Tibial artery (tissue), 4 donors: ENCODE measurements at regions not wholly inside any gene's neighbourhood (a gene's known extent, or its start where the extent isn't known, plus 50 kb on each side); places are given as distances from the start of the nearest gene placed in this dataset.
"Not testable (repeated sequence)": the region's sequence is repeated elsewhere in the genome, so short reads cannot be mapped to it uniquely, and the experiment has no call there.

Source experiments
- DNase-seq, 2 donors: peaks; one replicate each; pipeline ENCODE4 v3.0.0-alpha.2; 2019
- H3K27ac ChIP-seq, 2 donors: fragments of 200-600 bp; sonication (generic) in 1 of 2; 1 replicate in 1 of 2; 2 replicates in 1 of 2; pipeline ENCODE4 v1.5.1; 2018 to 2019; ENCODE audit warnings: mild to moderate bottlenecking in 1 of 2
- H3K27me3 ChIP-seq, 2 donors: fragments of 200-600 bp; sonication (generic) in 1 of 2; one replicate each; pipeline versions ENCODE4 v1.5.1 to v1.6.0; 2016 to 2019
- H3K36me3 ChIP-seq, 3 donors: fragments of 200-600 bp; sonication (generic) in 2 of 3; one replicate each; pipeline ENCODE4 v1.5.1; 2016 to 2019; ENCODE audit warnings: mild to moderate bottlenecking in 2 of 3
- H3K4me1 ChIP-seq, 4 donors: fragments of 200-600 bp; sonication (generic) in 2 of 4; 1 replicate in 3 of 4; 2 replicates in 1 of 4; pipeline ENCODE4 v1.5.1; 2016 to 2019
- H3K4me3 ChIP-seq, 2 donors: fragments of 200-600 bp; sonication (generic) in 1 of 2; 1 replicate in 1 of 2; 2 replicates in 1 of 2; pipeline ENCODE4 v1.5.1; 2018 to 2019; ENCODE audit warnings: mild to moderate bottlenecking in 2 of 2
- H3K9me3 ChIP-seq, 3 donors: fragments of 200-600 bp; sonication (generic) in 1 of 3; one replicate each; pipeline ENCODE4 v1.5.1; 2016 to 2019
- intact Hi-C: fragments of 100-400 bp; cut with DNase I; formaldehyde crosslinking; loops from one replicate; pipeline ENCODE4 v1.15.0; 2023; ENCODE audit warnings: low total_unique reads
- TF ChIP-seq, protein P1 (sequence below), 2 experiments: fragments of 200-600 bp in 1 of 2; fragments of 450-650 bp in 1 of 2; IDR thresholded peaks; one replicate each; pipeline ENCODE4 v1.5.1; 2017 to 2019; ENCODE audit warnings: antibody characterized with exemption in 2 of 2, mild to moderate bottlenecking in 1 of 2, moderate library complexity in 1 of 2

DNA sequence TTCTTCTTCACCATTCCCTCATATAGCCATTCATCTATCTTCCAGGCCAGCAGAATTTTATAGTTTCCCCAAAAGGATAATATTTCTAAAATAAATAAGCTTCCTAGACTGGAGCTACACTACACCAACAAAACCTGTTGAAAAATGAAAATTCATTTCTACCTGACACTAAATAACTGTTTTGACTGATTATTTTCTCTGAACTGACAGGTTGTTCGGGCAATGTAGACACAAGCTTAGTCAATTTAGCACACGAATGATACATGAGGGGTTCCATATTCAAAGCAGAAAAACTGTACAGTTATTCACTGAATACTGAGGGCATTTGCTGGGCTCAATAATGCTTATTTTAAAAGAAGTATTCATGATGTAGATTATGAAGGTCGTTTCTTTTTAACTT, 589.7 kb downstream of the LIG4 start:
- intact Hi-C loops, result no loop called here
- Histone ChIP-seq H3K27me3 (no peaks in the 10 kb centered on the region), H3K4me1 (no peaks in the 10 kb centered on the region), H3K9me3 (no peaks in the 10 kb centered on the region), H3K36me3 (no peaks in the 10 kb centered on the region), H3K27ac (no peak overlapping the region), H3K4me3 (no peak overlapping the region)
- no peak for DNase-seq
- TF ChIP-seq, protein P1, sequence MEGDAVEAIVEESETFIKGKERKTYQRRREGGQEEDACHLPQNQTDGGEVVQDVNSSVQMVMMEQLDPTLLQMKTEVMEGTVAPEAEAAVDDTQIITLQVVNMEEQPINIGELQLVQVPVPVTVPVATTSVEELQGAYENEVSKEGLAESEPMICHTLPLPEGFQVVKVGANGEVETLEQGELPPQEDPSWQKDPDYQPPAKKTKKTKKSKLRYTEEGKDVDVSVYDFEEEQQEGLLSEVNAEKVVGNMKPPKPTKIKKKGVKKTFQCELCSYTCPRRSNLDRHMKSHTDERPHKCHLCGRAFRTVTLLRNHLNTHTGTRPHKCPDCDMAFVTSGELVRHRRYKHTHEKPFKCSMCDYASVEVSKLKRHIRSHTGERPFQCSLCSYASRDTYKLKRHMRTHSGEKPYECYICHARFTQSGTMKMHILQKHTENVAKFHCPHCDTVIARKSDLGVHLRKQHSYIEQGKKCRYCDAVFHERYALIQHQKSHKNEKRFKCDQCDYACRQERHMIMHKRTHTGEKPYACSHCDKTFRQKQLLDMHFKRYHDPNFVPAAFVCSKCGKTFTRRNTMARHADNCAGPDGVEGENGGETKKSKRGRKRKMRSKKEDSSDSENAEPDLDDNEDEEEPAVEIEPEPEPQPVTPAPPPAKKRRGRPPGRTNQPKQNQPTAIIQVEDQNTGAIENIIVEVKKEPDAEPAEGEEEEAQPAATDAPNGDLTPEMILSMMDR (IDR thresholded peaks at IDR 0.05), result no peak

DNA sequence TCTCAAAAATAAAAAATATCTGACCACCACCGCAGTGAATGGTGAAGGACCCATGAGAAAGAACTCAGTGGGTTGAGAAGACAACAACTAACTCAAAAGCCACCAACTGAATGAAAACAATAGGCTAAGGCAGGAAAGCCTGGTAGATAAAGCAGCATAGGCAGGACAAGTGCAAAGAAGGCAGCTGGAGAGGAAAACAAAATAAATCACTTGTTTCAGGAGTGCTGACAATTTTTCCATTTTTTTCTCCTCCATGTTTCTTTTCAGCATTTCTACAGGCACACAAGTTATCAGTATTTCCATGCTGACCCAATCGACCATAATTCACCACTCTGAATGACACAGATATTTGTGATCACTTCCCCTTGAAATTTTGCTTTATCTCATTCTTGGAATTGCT, 597.8 kb downstream of the LIG4 start:
- Histone ChIP-seq H3K4me1 (no peaks in the 10 kb centered on the region), H3K27me3 (no peaks in the 10 kb centered on the region), H3K4me3 (no peak overlapping the region), H3K27ac (no peak overlapping the region), H3K36me3 (no peaks in the 10 kb centered on the region), H3K9me3 (no peaks in the 10 kb centered on the region)
- no peak for DNase-seq
- TF ChIP-seq, protein P1 (IDR thresholded peaks at IDR 0.05), result no peak
- intact Hi-C loops, result no loop called here

DNA sequence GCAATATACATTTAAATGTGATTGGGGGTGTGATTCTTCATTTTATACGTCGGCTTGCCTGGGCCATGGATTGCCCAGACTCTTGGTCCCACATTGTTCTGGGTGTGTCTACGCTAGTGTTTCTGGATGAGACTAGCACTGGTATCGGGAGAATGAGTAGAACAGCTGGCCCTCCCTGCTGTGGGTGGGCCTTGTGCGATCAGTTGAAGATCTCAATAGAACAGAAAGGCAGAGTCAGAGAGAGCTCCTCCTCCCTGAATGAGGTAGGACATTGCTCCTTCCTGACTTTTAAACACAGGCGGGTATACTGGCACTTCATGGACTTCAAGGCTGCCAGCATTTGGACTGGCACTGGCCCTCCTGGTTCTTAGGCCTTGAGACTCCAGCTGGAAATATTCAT, 603.0 kb downstream of the LIG4 start:
- Histone ChIP-seq H3K36me3 (no peaks in the 10 kb centered on the region), H3K4me3 (no peak overlapping the region), H3K9me3 (no peaks in the 10 kb centered on the region), H3K27me3 (no peaks in the 10 kb centered on the region), H3K27ac (no peak overlapping the region), H3K4me1 (no peaks in the 10 kb centered on the region)
- intact Hi-C loops, result no loop called here
- TF ChIP-seq, protein P1 (IDR thresholded peaks at IDR 0.05), result no peak
- no peak for DNase-seq

DNA sequence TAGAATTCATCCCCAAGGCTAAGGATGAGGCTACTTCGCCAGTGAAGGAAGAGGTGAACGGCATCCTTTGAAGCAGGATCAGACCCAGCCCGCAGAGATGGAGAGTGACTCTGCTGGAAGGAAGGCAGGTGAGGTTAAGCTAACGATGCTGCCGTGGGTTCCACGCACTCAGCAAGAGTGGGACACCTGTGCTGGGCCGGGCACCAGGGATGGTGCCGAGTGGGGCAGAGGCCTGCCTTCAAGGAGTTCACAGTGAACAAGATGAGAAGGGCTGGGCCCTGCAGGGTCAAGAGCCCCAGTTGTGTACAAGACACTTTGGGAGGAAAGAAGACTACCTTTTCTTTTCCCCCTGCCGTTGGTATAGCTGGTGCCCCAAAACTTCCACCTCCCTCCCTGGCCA, 606.6 kb downstream of the LIG4 start:
- TF ChIP-seq, protein P1 (IDR thresholded peaks at IDR 0.05), result no peak
- H3K4me1 ChIP-seq, result no peaks in the 10 kb centered on the region
- no peaks in the 10 kb centered on the region for H3K27me3 ChIP-seq
- H3K9me3 ChIP-seq, result no peaks in the 10 kb centered on the region
- no peak for DNase-seq
- intact Hi-C loops, result loop anchor here (5.0 kb wide), 1 partner anchor 1566 kb away; no protein-coding TSS in a partner anchor
- H3K27ac ChIP-seq, result no peak overlapping the region
- no peak overlapping the region for H3K4me3 ChIP-seq
- no peaks in the 10 kb centered on the region for H3K36me3 ChIP-seq

DNA sequence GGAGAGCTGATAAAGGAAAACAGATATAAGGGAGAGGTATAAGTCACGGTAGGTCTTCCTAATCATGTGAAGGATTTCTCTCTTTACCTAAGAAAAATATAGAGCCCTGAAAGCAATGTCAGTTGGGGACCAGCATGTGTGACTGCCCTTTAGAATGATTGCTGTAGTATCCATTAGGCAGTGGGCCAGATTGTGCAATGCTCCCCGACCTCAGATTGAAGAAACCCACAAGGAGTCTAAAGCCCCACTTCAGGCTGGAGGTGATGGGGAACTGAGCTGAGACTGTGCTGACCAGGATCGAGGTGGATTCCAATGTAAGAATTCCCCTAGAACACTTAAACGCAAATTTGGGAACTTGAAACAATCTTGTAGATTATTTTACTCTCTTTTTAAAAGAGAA, 614.4 kb downstream of the LIG4 start:
- TF ChIP-seq, protein P1 (IDR thresholded peaks at IDR 0.05), result no peak
- H3K4me3 ChIP-seq, result no peak overlapping the region
- intact Hi-C loops, result no loop called here
- H3K36me3 ChIP-seq, result no peaks in the 10 kb centered on the region
- DNase-seq, result no peak
- H3K9me3 ChIP-seq, result no peaks in the 10 kb centered on the region
- no peaks in the 10 kb centered on the region for H3K27me3 ChIP-seq
- H3K27ac ChIP-seq, result no peak overlapping the region
- no peaks in the 10 kb centered on the region for H3K4me1 ChIP-seq

DNA sequence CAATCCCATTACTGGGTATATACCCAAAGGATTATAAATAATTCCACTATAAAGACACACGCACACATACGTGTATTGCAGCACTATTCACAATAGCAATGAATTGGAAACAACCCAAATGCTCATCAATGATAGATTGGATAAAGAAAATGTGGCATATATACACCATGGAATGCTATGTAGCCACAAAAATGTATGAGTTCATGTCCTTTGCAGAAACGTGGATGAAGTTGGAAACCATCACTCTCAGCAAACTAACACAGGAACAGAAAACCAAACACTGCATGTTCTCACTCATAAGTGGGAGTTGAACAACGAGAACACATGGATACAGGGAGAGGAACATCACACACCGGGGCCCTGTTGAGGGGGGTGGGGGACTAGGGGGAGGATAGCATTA, 619.0 kb downstream of the LIG4 start:
- H3K4me3 ChIP-seq, H3K36me3 ChIP-seq, DNase-seq, H3K27ac ChIP-seq, H3K9me3 ChIP-seq, intact Hi-C loops, H3K27me3 ChIP-seq, H3K4me1 ChIP-seq: not testable (repeated sequence)
